Hepatocyte (in vitro differentiated cells): ENCODE measurements at regions not wholly inside any gene's neighbourhood (a gene's known extent, or its start where the extent isn't known, plus 50 kb on each side); places are given as distances from the start of the nearest gene placed in this dataset.

Experiments used
- EZH2 ChIP-seq: fragments of 200-600 bp; sonication (generic); IDR thresholded peaks from 2 replicates; pipeline ENCODE4 v1.6.1; 2016; ENCODE audit warnings: antibody characterized with exemption, mild to moderate bottlenecking, borderline replicate concordance
- TF ChIP-seq, protein P1 (sequence below): fragments of 200-600 bp; sonication (generic); IDR thresholded peaks from 2 replicates; pipeline ENCODE4 v1.5.1; 2016; ENCODE audit warnings: antibody characterized with exemption, mild to moderate bottlenecking; ENCODE audit not compliant: poor library complexity

DNA sequence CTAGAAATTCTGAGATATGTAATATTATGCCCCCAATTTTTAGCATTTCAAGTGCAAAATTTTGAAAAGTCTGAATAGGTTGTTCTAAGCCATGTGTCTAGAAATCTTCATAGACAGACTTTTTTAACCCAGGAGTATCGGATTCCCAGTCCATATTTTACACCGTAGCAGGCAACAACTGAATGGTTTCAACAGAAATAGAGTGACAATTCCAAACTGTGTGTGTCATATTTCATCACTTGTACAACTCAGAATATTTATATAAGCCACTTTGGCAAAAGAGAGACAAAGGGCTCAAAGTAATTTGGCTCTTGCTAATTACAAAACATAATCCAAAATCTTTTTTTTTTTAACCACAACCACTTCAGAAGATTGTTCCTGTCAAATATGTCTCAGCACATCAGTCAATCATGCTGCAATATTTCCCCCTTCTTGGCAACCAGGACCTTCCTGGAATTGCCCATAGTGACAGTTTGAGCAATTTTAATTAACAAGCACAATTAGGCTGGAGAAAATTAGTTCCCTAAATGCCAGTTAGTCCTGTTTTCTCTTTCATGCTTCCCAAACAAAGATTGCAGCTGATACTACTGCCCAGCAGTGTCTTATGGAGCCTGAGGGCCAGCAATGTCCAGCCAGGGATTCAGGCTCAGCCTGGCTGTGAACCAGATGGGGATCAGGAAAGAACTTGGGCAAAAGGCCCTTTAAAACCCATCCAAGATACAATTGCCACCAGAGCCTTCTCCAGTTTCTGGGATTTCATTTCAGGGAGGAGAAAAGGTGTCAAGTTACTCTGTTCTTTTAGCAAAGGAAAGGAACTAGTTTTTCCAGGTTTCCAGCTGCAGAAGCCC lies 533.3 kb upstream of the GHITM start:
- TF ChIP-seq, protein P1, sequence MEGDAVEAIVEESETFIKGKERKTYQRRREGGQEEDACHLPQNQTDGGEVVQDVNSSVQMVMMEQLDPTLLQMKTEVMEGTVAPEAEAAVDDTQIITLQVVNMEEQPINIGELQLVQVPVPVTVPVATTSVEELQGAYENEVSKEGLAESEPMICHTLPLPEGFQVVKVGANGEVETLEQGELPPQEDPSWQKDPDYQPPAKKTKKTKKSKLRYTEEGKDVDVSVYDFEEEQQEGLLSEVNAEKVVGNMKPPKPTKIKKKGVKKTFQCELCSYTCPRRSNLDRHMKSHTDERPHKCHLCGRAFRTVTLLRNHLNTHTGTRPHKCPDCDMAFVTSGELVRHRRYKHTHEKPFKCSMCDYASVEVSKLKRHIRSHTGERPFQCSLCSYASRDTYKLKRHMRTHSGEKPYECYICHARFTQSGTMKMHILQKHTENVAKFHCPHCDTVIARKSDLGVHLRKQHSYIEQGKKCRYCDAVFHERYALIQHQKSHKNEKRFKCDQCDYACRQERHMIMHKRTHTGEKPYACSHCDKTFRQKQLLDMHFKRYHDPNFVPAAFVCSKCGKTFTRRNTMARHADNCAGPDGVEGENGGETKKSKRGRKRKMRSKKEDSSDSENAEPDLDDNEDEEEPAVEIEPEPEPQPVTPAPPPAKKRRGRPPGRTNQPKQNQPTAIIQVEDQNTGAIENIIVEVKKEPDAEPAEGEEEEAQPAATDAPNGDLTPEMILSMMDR: no peak
- TF ChIP-seq EZH2: no peak
